ENCODE measurements at regions not wholly inside any gene's neighbourhood (a gene's known extent, or its start where the extent isn't known, plus 50 kb on each side); places are given as distances from the start of the nearest gene placed in this dataset.
"Not testable (repeated sequence)": the region's sequence is repeated elsewhere in the genome, so short reads cannot be mapped to it uniquely, and the experiment has no call there.

GRCh38 chr12:116378002-116378401 is 100.5 kb upstream of the MED13L start:
- Histone ChIP-seq H3K9me3 (no peaks in the 10 kb centered on the region), H3K27me3 (replicated peaks; ENCODE audit: control insufficient read depth, insufficient read depth, low read length) (no peaks in the 10 kb centered on the region), H3K4me3 (ENCODE audit: low read depth, low read length) (no peak overlapping the region), H3K4me1 (peaks cover 51% of the 10 kb centered on the region), H3K36me3 (ENCODE audit: control insufficient read depth, insufficient read depth, low read length) (no peaks in the 10 kb centered on the region)
- no peak for DNase-seq
- CTCF ChIA-PET, result no interaction called here
- H3K4me3 Mint-ChIP-seq (ENCODE audit: unreplicated experiment), result no peak overlapping the region
- TF ChIP-seq CTCF (IDR thresholded peaks at IDR 0.05; ENCODE audit: insufficient read depth in 1 of 2, low read depth in 1 of 2, low read length in 1 of 2, severe bottlenecking in 1 of 2, unreplicated experiment in 1 of 2), result no peak
- no TSS peak for BruUV-seq (replicated peaks)
- intact Hi-C loops (cut with micrococcal nuclease; ENCODE audit: unreplicated experiment), result no loop called here
- H3K4me1 Mint-ChIP-seq (ENCODE audit: low read depth, unreplicated experiment), result peaks cover 40% of the 10 kb centered on the region
- peaks cover 9% of the 10 kb centered on the region for H3K9me3 Mint-ChIP-seq (ENCODE audit: unreplicated experiment)
- H3K27ac Mint-ChIP-seq (ENCODE audit: unreplicated experiment), result no peak overlapping the region
- POLR2A ChIA-PET, result no interaction called here
- no peaks in the 10 kb centered on the region for H3K27me3 Mint-ChIP-seq (ENCODE audit: insufficient read depth, unreplicated experiment)
- H3K36me3 Mint-ChIP-seq (ENCODE audit: insufficient read depth, unreplicated experiment), result no peaks in the 10 kb centered on the region

GRCh38 chr12:116380108-116380507 is 102.6 kb upstream of the MED13L start:
- no peak for TF ChIP-seq CTCF (IDR thresholded peaks at IDR 0.05; ENCODE audit: insufficient read depth in 1 of 2, low read depth in 1 of 2, low read length in 1 of 2, severe bottlenecking in 1 of 2, unreplicated experiment in 1 of 2)
- Histone ChIP-seq H3K4me3 (ENCODE audit: low read depth, low read length) (no peak overlapping the region), H3K4me1 (peaks cover 59% of the 10 kb centered on the region), H3K27me3 (replicated peaks; ENCODE audit: control insufficient read depth, insufficient read depth, low read length) (no peaks in the 10 kb centered on the region), H3K9me3 (no peaks in the 10 kb centered on the region), H3K36me3 (ENCODE audit: control insufficient read depth, insufficient read depth, low read length) (no peaks in the 10 kb centered on the region)
- Mint-ChIP-seq H3K4me1 (ENCODE audit: low read depth, unreplicated experiment) (peaks cover 40% of the 10 kb centered on the region), H3K4me3 (ENCODE audit: unreplicated experiment) (no peak overlapping the region), H3K27ac (ENCODE audit: unreplicated experiment) (peak overlapping the region; percentile 84), H3K36me3 (ENCODE audit: insufficient read depth, unreplicated experiment) (no peaks in the 10 kb centered on the region), H3K27me3 (ENCODE audit: insufficient read depth, unreplicated experiment) (no peaks in the 10 kb centered on the region), H3K9me3 (ENCODE audit: unreplicated experiment) (peaks cover 5% of the 10 kb centered on the region)
- CTCF ChIA-PET, result no interaction called here
- no TSS peak for BruUV-seq (replicated peaks)
- intact Hi-C loops (cut with micrococcal nuclease; ENCODE audit: unreplicated experiment), result loop anchor here (5.0 kb wide), 1 partner anchor 103 kb away; the partner anchor contains the start of gene MED13L
- DNase-seq, result no peak
- POLR2A ChIA-PET, result no interaction called here

GRCh38 chr12:116380740-116381139 is 103.2 kb upstream of the MED13L start:
- H3K4me3 ChIP-seq (ENCODE audit: low read depth, low read length); H3K27me3 Mint-ChIP-seq (ENCODE audit: insufficient read depth, unreplicated experiment); H3K36me3 ChIP-seq (ENCODE audit: control insufficient read depth, insufficient read depth, low read length); H3K36me3 Mint-ChIP-seq (ENCODE audit: insufficient read depth, unreplicated experiment); H3K9me3 Mint-ChIP-seq (ENCODE audit: unreplicated experiment); CTCF ChIA-PET; H3K4me3 Mint-ChIP-seq (ENCODE audit: unreplicated experiment); POLR2A ChIA-PET; DNase-seq; H3K27me3 ChIP-seq (replicated peaks; ENCODE audit: control insufficient read depth, insufficient read depth, low read length); H3K9me3 ChIP-seq; BruUV-seq (replicated peaks): not testable (repeated sequence)
- Mint-ChIP-seq H3K27ac (ENCODE audit: unreplicated experiment) (peak overlapping the region; percentile 84), H3K4me1 (ENCODE audit: low read depth, unreplicated experiment) (peaks cover 38% of the 10 kb centered on the region)
- peaks cover 64% of the 10 kb centered on the region for H3K4me1 ChIP-seq
- intact Hi-C loops (cut with micrococcal nuclease; ENCODE audit: unreplicated experiment), result loop anchor here (5.0 kb wide), 1 partner anchor 103 kb away; the partner anchor contains the start of gene MED13L
